GM12878 (cell line): ENCODE measurements at regions not wholly inside any gene's neighbourhood (a gene's known extent, or its start where the extent isn't known, plus 50 kb on each side); places are given as distances from the start of the nearest gene placed in this dataset.

Source experiments
- ATAC-seq: fragments of 200-7000 bp; cut with Tn5 transposase; 3 replicates; pipeline ENCODE4 v1.9.1; 2020; ENCODE audit warnings: mild to moderate bottlenecking, moderate library complexity
- BruUV-seq: library from RNA; stranded (reverse); fragments of 400-500 nt; replicated peaks from 2 replicates; lab custom pipeline; 2021; lab: Mats Ljungman, UMichigan
- CTCF ChIA-PET: fragments of 300-600 bp; sonication (Branson Sonifier 250); formaldehyde crosslinking; extraction: SDS; loops from one replicate; lab custom pipeline; 2021; ENCODE audit warnings: inconsistent platforms; lab: Yijun Ruan, JAX
- POLR2A ChIA-PET: fragments of 350-600 bp; formaldehyde crosslinking; extraction: SDS; loops from one replicate; lab custom pipeline; 2021; ENCODE audit warnings: inconsistent platforms; lab: Charles Lee
- RAD21 ChIA-PET: fragments of 300-600 bp; sonication (Branson Sonifier 250); formaldehyde crosslinking; loops from one replicate; lab custom pipeline; 2023; ENCODE audit warnings: antibody characterized with exemption; ENCODE audit not compliant: unreplicated experiment; lab: Charles Lee
- SMC1A ChIA-PET: fragments of 300-600 bp; sonication (Branson Sonifier 250); formaldehyde crosslinking; loops from one replicate; lab custom pipeline; 2023; ENCODE audit not compliant: unreplicated experiment, uncharacterized antibody; lab: Charles Lee
- DNase-seq: peaks from one replicate; pipeline ENCODE4 v3.0.0-alpha.2; 2011; ENCODE audit warnings: low read depth, low spot score
- FAIRE-seq: peaks from 3 replicates; lab custom pipeline; 2011; peaks lifted over from hg19 to GRCh38; lab: Jason Lieb, UNC
- H2AFZ ChIP-seq: 2 replicates; pipeline ENCODE4 v1.6.0; 2011; ENCODE audit warnings: low read depth, low read length, control low read depth; ENCODE audit not compliant: control insufficient read depth
- H3K27ac ChIP-seq: 2 replicates; pipeline ENCODE4 v1.5.1; 2011; ENCODE audit warnings: control low read depth; ENCODE audit not compliant: control insufficient read depth, insufficient read depth
- H3K27me3 ChIP-seq, 2 experiments: replicated peaks in 1 of 2; 2 replicates each; pipeline versions ENCODE4 v1.6.0 to v1.6.1; 2011; ENCODE audit warnings: low read length in 1 of 2; ENCODE audit not compliant: control insufficient read depth in 2 of 2, insufficient read depth in 2 of 2
- H3K36me3 ChIP-seq, 2 experiments: 2 replicates each; pipeline ENCODE4 v1.5.1; 2011; ENCODE audit warnings: low read length in 1 of 2; ENCODE audit not compliant: control insufficient read depth in 2 of 2, insufficient read depth in 2 of 2
- H3K4me1 ChIP-seq: 2 replicates; pipeline ENCODE4 v1.6.1; 2011; ENCODE audit warnings: mild to moderate bottlenecking, low read length, moderate library complexity, mixed read lengths; ENCODE audit not compliant: control insufficient read depth, insufficient read depth
- H3K4me2 ChIP-seq: 2 replicates; pipeline ENCODE4 v1.6.0; 2011; ENCODE audit warnings: control low read depth; ENCODE audit not compliant: control insufficient read depth, insufficient read depth
- H3K4me3 ChIP-seq: fragments of 200-600 bp; sonication (generic); 2 replicates; pipeline ENCODE4 v1.5.1; 2016
- H3K79me2 ChIP-seq: 2 replicates; pipeline ENCODE4 v1.6.0; 2011; ENCODE audit warnings: low read length; ENCODE audit not compliant: control insufficient read depth, insufficient read depth
- H3K9ac ChIP-seq: 2 replicates; pipeline ENCODE4 v1.8.0; 2011; ENCODE audit warnings: low read length, control low read depth, mixed read lengths; ENCODE audit not compliant: control insufficient read depth, insufficient read depth
- H3K9me3 ChIP-seq: replicated peaks from 3 replicates; pipeline ENCODE4 v1.5.1; 2011; ENCODE audit warnings: mild to moderate bottlenecking, low read length; ENCODE audit not compliant: control insufficient read depth, insufficient read depth
- H4K20me1 ChIP-seq: 2 replicates; pipeline ENCODE4 v1.6.0; 2011; ENCODE audit not compliant: control insufficient read depth, insufficient read depth
- ATF3 ChIP-seq: IDR thresholded peaks from 2 replicates; pipeline ENCODE4 v1.6.1; 2011; ENCODE audit warnings: low read depth, mild to moderate bottlenecking, low read length, moderate library complexity, borderline replicate concordance; ENCODE audit errors: extremely low read depth
- CHD1 ChIP-seq: IDR thresholded peaks from 2 replicates; pipeline ENCODE4 v1.6.1; 2012; ENCODE audit warnings: low read depth, low read length, improper control_type of control experiment
- CHD2 ChIP-seq: IDR thresholded peaks from 2 replicates; pipeline ENCODE4 v1.6.1; 2011; ENCODE audit warnings: low read depth, low read length, improper control_type of control experiment, borderline replicate concordance
- ESRRA ChIP-seq: IDR thresholded peaks from 2 replicates; pipeline ENCODE4 v1.6.1; 2012; ENCODE audit warnings: mild to moderate bottlenecking, low read length, improper control_type of control experiment
- IKZF2 ChIP-seq, 2 experiments: fragments of 450-650 bp; IDR thresholded peaks; 2 replicates each; pipeline ENCODE4 v1.6.1; 2017; ENCODE audit warnings: mild to moderate bottlenecking in 2 of 2, moderate library complexity in 2 of 2
- JUNB ChIP-seq: IDR thresholded peaks from 2 replicates; pipeline ENCODE4 v1.6.1; 2016; ENCODE audit warnings: antibody characterized with exemption, mild to moderate bottlenecking
- NBN ChIP-seq: fragments of 450-650 bp; IDR thresholded peaks from 2 replicates; pipeline ENCODE4 v1.6.1; 2016
- NFIC ChIP-seq: IDR thresholded peaks from 2 replicates; pipeline ENCODE4 v1.6.1; 2012; ENCODE audit warnings: low read depth, mild to moderate bottlenecking, inconsistent platforms, low read length, moderate library complexity
- NFXL1 ChIP-seq: fragments of 450-650 bp; IDR thresholded peaks from 2 replicates; pipeline ENCODE4 v1.6.1; 2017; ENCODE audit warnings: antibody characterized with exemption, mild to moderate bottlenecking, borderline replicate concordance
- NFYB ChIP-seq: IDR thresholded peaks from 2 replicates; pipeline ENCODE4 v1.6.1; 2011; ENCODE audit warnings: low read depth, mild to moderate bottlenecking, low read length, improper control_type of control experiment, moderate library complexity; ENCODE audit not compliant: insufficient read depth
- NKRF ChIP-seq: fragments of 450-650 bp; conservative IDR thresholded peaks from 2 replicates; pipeline ENCODE4 v1.6.1; 2017; ENCODE audit warnings: mild to moderate bottlenecking, moderate library complexity
- PKNOX1 ChIP-seq: fragments of 450-650 bp; IDR thresholded peaks from 2 replicates; pipeline ENCODE4 v1.6.1; 2016; ENCODE audit warnings: mild to moderate bottlenecking
- RFX5 ChIP-seq: IDR thresholded peaks from 2 replicates; pipeline ENCODE4 v1.6.1; 2011; ENCODE audit warnings: low read depth, low read length, improper control_type of control experiment
- SPI1 ChIP-seq: IDR thresholded peaks from 2 replicates; pipeline ENCODE4 v1.6.1; 2011; ENCODE audit warnings: low read depth, mild to moderate bottlenecking, low read length, moderate library complexity, borderline replicate concordance; ENCODE audit not compliant: insufficient read depth
- SREBF2 ChIP-seq: IDR thresholded peaks from 2 replicates; pipeline ENCODE4 v1.6.1; 2012; ENCODE audit warnings: mild to moderate bottlenecking, low read length
- TCF7 ChIP-seq: IDR thresholded peaks from 2 replicates; pipeline ENCODE4 v1.6.1; 2014; ENCODE audit warnings: antibody characterized with exemption, borderline replicate concordance
- ZNF217 ChIP-seq: fragments of 450-650 bp; IDR thresholded peaks from 2 replicates; pipeline ENCODE4 v1.6.1; 2017; ENCODE audit warnings: antibody characterized with exemption, mild to moderate bottlenecking
- ZNF622 ChIP-seq: fragments of 450-650 bp; IDR thresholded peaks from 2 replicates; pipeline ENCODE4 v1.6.1; 2017; ENCODE audit warnings: mild to moderate bottlenecking, inconsistent platforms
- WGBS: methylation state at CpG from one replicate; pipeline ENCODE4 v1.1.6; 2016; ENCODE audit warnings: low lambda C conversion rate; ENCODE audit not compliant: insufficient replicate concordance, insufficient coverage; ENCODE audit errors: missing lambda C conversion rate; 5-methylcytosine and 5-hydroxymethylcytosine counted together
- in situ Hi-C: fragments of 300-500 bp; cut with MboI; formaldehyde crosslinking; loops from 9 replicates; pipeline ENCODE4 v1.14.3; 2018; ENCODE audit warnings: mixed read lengths
- intact Hi-C: fragments of 100-400 bp; cut with micrococcal nuclease; formaldehyde crosslinking; loops from one replicate; pipeline ENCODE4 v1.14.2; 2022; ENCODE audit not compliant: unreplicated experiment

GRCh38 chr20:53698371-53698978 is 104.8 kb upstream of the ZNF217 start:
- intact Hi-C loops, result no loop called here
- ChIA-PET POLR2A (interaction anchor here (0.6 to 1.4 kb wide), 8 partner anchors 10 to 95 kb away, joined by 3 to 8 read pairs (median 4); no protein-coding TSS in a partner anchor), SMC1A (interaction anchor here (0.6 to 2.0 kb wide), 16 partner anchors 8 to 315 kb away, joined by 3 to 14 read pairs (median 4); no protein-coding TSS in a partner anchor), CTCF (interaction anchor here (1.0 to 1.1 kb wide), 2 partner anchors 148 to 241 kb away, joined by 3 to 4 read pairs; no protein-coding TSS in a partner anchor), RAD21 (interaction anchor here (0.9 to 1.6 kb wide), 4 partner anchors 10 to 46 kb away, joined by 3 to 9 read pairs (median 4); no protein-coding TSS in a partner anchor)
- Histone ChIP-seq H3K27ac (no peak overlapping the region), H2AFZ (no peak overlapping the region; the same call in 1 of the 2 replicates), H3K36me3 (no peaks in the 10 kb centered on the region), H3K4me1 (peaks cover 20% of the 10 kb centered on the region), H3K4me2 (no peak overlapping the region), H3K9ac (no peak overlapping the region), H3K4me3 (no peak overlapping the region), H3K79me2 (no peaks in the 10 kb centered on the region), H3K9me3 (no peaks in the 10 kb centered on the region), H3K27me3 (no peaks in the 10 kb centered on the region), H4K20me1 (no peaks in the 10 kb centered on the region)
- BruUV-seq, result no TSS peak
- 78% methylated on average over 10 of the region's 10 CpGs for WGBS
- ATAC-seq (peak; percentile 70), FAIRE-seq (no peak), DNase-seq (no peak)
- peak; percentile 54 for TF ChIP-seq JUNB
- no peak for TF ChIP-seq ZNF622
- TF ChIP-seq NFIC, result no peak
- TF ChIP-seq NFYB, result no peak
- no peak for TF ChIP-seq TCF7
- TF ChIP-seq SPI1, result no peak
- peak; percentile 37 to 52; a peak in 2 of 4 replicates for TF ChIP-seq IKZF2 (IDR thresholded peaks at IDR 0.05)
- TF ChIP-seq NFXL1, result peak; percentile 60
- TF ChIP-seq ZNF217, result no peak
- no peak for TF ChIP-seq PKNOX1
- no peak for TF ChIP-seq CHD2
- 0 out of 2 replicates have a peak, but pooled peaks have one; percentile 54 for TF ChIP-seq NKRF
- no peak for TF ChIP-seq CHD1
- TF ChIP-seq ESRRA, result no peak
- TF ChIP-seq NBN, result no peak
- TF ChIP-seq ATF3, result no peak
- TF ChIP-seq RFX5, result no peak
- TF ChIP-seq SREBF2, result no peak
- in situ Hi-C loops, result no loop called here
